T-cell (primary cell): ENCODE measurements at regions not wholly inside any gene's neighbourhood (a gene's known extent, or its start where the extent isn't known, plus 50 kb on each side); places are given as distances from the start of the nearest gene placed in this dataset.

Experiments
- ATAC-seq, 4 experiments: fragments of 200-7000 bp in 3 of 4; fragments of 150-1000 bp in 1 of 4; cut with Tn5 transposase; replicated peaks in 1 of 4; 1 replicate in 3 of 4; 2 replicates in 1 of 4; pipeline ENCODE4 v1.10.0; 2021; ENCODE audit warnings: moderate library complexity in 3 of 4, mild to moderate bottlenecking in 2 of 4, moderate number of reproducible peaks in 1 of 4
- CTCF ChIA-PET, 2 donors: fragments of 300-600 bp; sonication (Branson Sonifier 250); formaldehyde crosslinking; loops; one replicate each; lab custom pipeline; 2022; ENCODE audit warnings: antibody characterized with exemption in 2 of 2; lab: Charles Lee
- POLR2A ChIA-PET, 2 donors: fragments of 300-600 bp; sonication (Branson Sonifier 250); formaldehyde crosslinking; loops; one replicate each; lab custom pipeline; 2022; ENCODE audit warnings: antibody characterized with exemption in 2 of 2; lab: Charles Lee
- DNase-seq, 35 experiments: peaks; one replicate each; pipeline versions ENCODE4 v3.0.0 to v3.0.0-alpha.2; 2013 to 2023
- H3K27ac ChIP-seq: one replicate; pipeline ENCODE4 v1.5.1; 2013; ENCODE audit warnings: low read length
- H3K27me3 ChIP-seq, 2 experiments: replicated peaks in 1 of 2; 1 replicate in 1 of 2; 2 replicates in 1 of 2; pipeline versions ENCODE4 v1.6.1 to v1.7.0; 2013; ENCODE audit warnings: low read length in 1 of 2, mixed read lengths in 1 of 2; ENCODE audit not compliant: control insufficient read depth in 2 of 2, insufficient read depth in 2 of 2; ENCODE audit errors: extremely low read depth in 1 of 2
- H3K36me3 ChIP-seq, 2 donors: 1 replicate in 1 of 2; 2 replicates in 1 of 2; pipeline versions ENCODE4 v1.6.1 to v1.7.0; 2013; ENCODE audit warnings: low read length in 1 of 2; ENCODE audit not compliant: control insufficient read depth in 2 of 2, insufficient read depth in 1 of 2; ENCODE audit errors: extremely low read depth in 1 of 2
- H3K4me1 ChIP-seq, 2 experiments: 1 replicate in 1 of 2; 2 replicates in 1 of 2; pipeline versions ENCODE4 v1.6.1 to v1.7.0; 2013; ENCODE audit warnings: low read length in 2 of 2, mixed read lengths in 1 of 2; ENCODE audit not compliant: insufficient read depth in 2 of 2, control insufficient read depth in 1 of 2; ENCODE audit errors: extremely low read depth in 1 of 2
- H3K4me3 ChIP-seq, 2 donors: 1 replicate in 1 of 2; 2 replicates in 1 of 2; pipeline versions ENCODE4 v1.5.1 to v1.7.0; 2013; ENCODE audit warnings: mild to moderate bottlenecking in 2 of 2, low read length in 1 of 2, moderate library complexity in 1 of 2; ENCODE audit not compliant: control insufficient read depth in 1 of 2; ENCODE audit errors: extremely low read depth in 1 of 2
- H3K9me3 ChIP-seq: 2 replicates; pipeline ENCODE4 v1.7.0; 2013
- H3K27ac Mint-ChIP-seq, 2 donors: one replicate each; pipeline ENCODE4 v1.8.0; 2020 to 2021; ENCODE audit warnings: mild to moderate bottlenecking in 2 of 2, mixed read lengths in 2 of 2
- H3K27me3 Mint-ChIP-seq, 2 donors: one replicate each; pipeline ENCODE4 v1.8.0; 2021 to 2022; ENCODE audit warnings: mixed read lengths in 2 of 2
- H3K36me3 Mint-ChIP-seq: one replicate; pipeline ENCODE4 v1.8.0; 2021; ENCODE audit warnings: mixed read lengths
- H3K4me1 Mint-ChIP-seq, 3 donors: one replicate each; pipeline ENCODE4 v1.8.0; 2020 to 2022; ENCODE audit warnings: mixed read lengths in 3 of 3, mild to moderate bottlenecking in 1 of 3
- H3K4me3 Mint-ChIP-seq, 3 donors: one replicate each; pipeline ENCODE4 v1.8.0; 2020 to 2022; ENCODE audit warnings: mild to moderate bottlenecking in 3 of 3, mixed read lengths in 3 of 3, moderate library complexity in 3 of 3
- H3K9me3 Mint-ChIP-seq, 3 donors: one replicate each; pipeline ENCODE4 v1.8.0; 2020 to 2022; ENCODE audit warnings: mixed read lengths in 3 of 3
- WGBS: methylation state at CpG from one replicate; pipeline ENCODE4 v1.1.5; 2013; ENCODE audit warnings: missing lambda C conversion rate; ENCODE audit not compliant: insufficient coverage; 5-methylcytosine and 5-hydroxymethylcytosine counted together

GRCh38 chrX:150150076-150150779 lies 211.9 kb upstream of the EOLA2 start:
- no peaks in the 10 kb centered on the region for H3K9me3 ChIP-seq
- DNase-seq (no peak), ATAC-seq (no peak)
- H3K27ac ChIP-seq = no peak overlapping the region
- no peak overlapping the region for H3K4me3 ChIP-seq
- Mint-ChIP-seq H3K4me1 (no peaks in the 10 kb centered on the region), H3K36me3 (no peaks in the 10 kb centered on the region), H3K9me3 (no peaks in the 10 kb centered on the region), H3K27ac (no peak overlapping the region), H3K4me3 (no peak overlapping the region), H3K27me3 (peaks cover 1 to 13% of the 10 kb centered on the region in 2 donors)
- no peaks in the 10 kb centered on the region for H3K27me3 ChIP-seq
- POLR2A ChIA-PET = no interaction called here
- H3K4me1 ChIP-seq = no peaks in the 10 kb centered on the region
- WGBS = no CpG with 5 or more reads among the region's 4 CpGs
- no peaks in the 10 kb centered on the region for H3K36me3 ChIP-seq
- CTCF ChIA-PET = no interaction called here

- Mint-ChIP-seq H3K27me3 (peaks cover 1 to 13% of the 10 kb centered on the region in 2 donors), H3K36me3 (no peaks in the 10 kb centered on the region), H3K9me3 (no peaks in the 10 kb centered on the region), H3K4me3 (no peak overlapping the region), H3K4me1 (no peaks in the 10 kb centered on the region), H3K27ac (no peak overlapping the region)
- ChIA-PET POLR2A (no interaction called here), CTCF (no interaction called here)
- Histone ChIP-seq H3K4me3 (no peak overlapping the region), H3K27me3 (no peaks in the 10 kb centered on the region), H3K9me3 (no peaks in the 10 kb centered on the region), H3K36me3 (no peaks in the 10 kb centered on the region), H3K4me1 (no peaks in the 10 kb centered on the region), H3K27ac (no peak overlapping the region)
- WGBS = 86% methylated on average over 2 of the region's 2 CpGs
- ATAC-seq = no peak
- DNase-seq = no peak
These were observed 212.4 kb upstream of the MAMLD1 start for GRCh38 chrX:150150780-150151125.

GRCh38 chrX:150152036-150152435 lies 211.1 kb upstream of the MAMLD1 start:
- H3K9me3 ChIP-seq = no peaks in the 10 kb centered on the region
- H3K4me3 Mint-ChIP-seq = peak overlapping the region in 1 of 3 donors; percentile 9
- no peaks in the 10 kb centered on the region for H3K36me3 ChIP-seq
- H3K4me3 ChIP-seq = no peak overlapping the region
- no peaks in the 10 kb centered on the region for H3K4me1 Mint-ChIP-seq
- POLR2A ChIA-PET = no interaction called here
- H3K27ac ChIP-seq = no peak overlapping the region
- WGBS = no CpG with 5 or more reads among the region's 4 CpGs
- no peaks in the 10 kb centered on the region for H3K27me3 ChIP-seq
- CTCF ChIA-PET = no interaction called here
- no peaks in the 10 kb centered on the region for H3K36me3 Mint-ChIP-seq
- no peak overlapping the region for H3K27ac Mint-ChIP-seq
- ATAC-seq (no peak), DNase-seq (no peak)
- H3K9me3 Mint-ChIP-seq = no peaks in the 10 kb centered on the region
- H3K4me1 ChIP-seq = no peaks in the 10 kb centered on the region
- peaks cover 1 to 13% of the 10 kb centered on the region in 2 donors for H3K27me3 Mint-ChIP-seq

GRCh38 chrX:150152546-150152945 lies 210.6 kb upstream of the MAMLD1 start:
- Histone ChIP-seq H3K27me3 (no peaks in the 10 kb centered on the region), H3K4me1 (no peaks in the 10 kb centered on the region), H3K4me3 (no peak overlapping the region), H3K36me3 (no peaks in the 10 kb centered on the region), H3K9me3 (no peaks in the 10 kb centered on the region), H3K27ac (no peak overlapping the region)
- WGBS = no CpG with 5 or more reads among the region's 2 CpGs
- ATAC-seq = no peak
- Mint-ChIP-seq H3K27ac (no peak overlapping the region), H3K36me3 (no peaks in the 10 kb centered on the region), H3K27me3 (peaks cover 1 to 13% of the 10 kb centered on the region in 2 donors), H3K4me3 (no peak overlapping the region), H3K9me3 (no peaks in the 10 kb centered on the region), H3K4me1 (no peaks in the 10 kb centered on the region)
- ChIA-PET POLR2A (no interaction called here), CTCF (no interaction called here)
- DNase-seq = no peak

GRCh38 chrX:150155436-150156035 lies 207.6 kb upstream of the MAMLD1 start:
- no peaks in the 10 kb centered on the region for H3K4me1 Mint-ChIP-seq
- no peaks in the 10 kb centered on the region for H3K36me3 ChIP-seq
- no peak overlapping the region for H3K27ac ChIP-seq
- no peak for DNase-seq
- ATAC-seq = no peak
- ChIA-PET POLR2A (no interaction called here), CTCF (no interaction called here)
- H3K4me3 Mint-ChIP-seq = no peak overlapping the region
- no peak overlapping the region for H3K27ac Mint-ChIP-seq
- H3K36me3 Mint-ChIP-seq = no peaks in the 10 kb centered on the region
- H3K4me3 ChIP-seq = no peak overlapping the region
- H3K4me1 ChIP-seq = no peaks in the 10 kb centered on the region
- H3K9me3 Mint-ChIP-seq = no peaks in the 10 kb centered on the region
- peaks cover 0 to 1% of the 10 kb centered on the region in 2 donors for H3K27me3 Mint-ChIP-seq
- no peaks in the 10 kb centered on the region for H3K9me3 ChIP-seq
- no peaks in the 10 kb centered on the region for H3K27me3 ChIP-seq
- WGBS = no CpG with 5 or more reads among the region's 5 CpGs

- Histone ChIP-seq H3K4me1 (no peaks in the 10 kb centered on the region), H3K36me3 (no peaks in the 10 kb centered on the region)
- H3K9me3 Mint-ChIP-seq = no peaks in the 10 kb centered on the region
These were observed 206.5 kb upstream of the MAMLD1 start for GRCh38 chrX:150156615-150157014.

More at GRCh38 chrX:150156615-150157014, 206.5 kb upstream of the MAMLD1 start:
- Mint-ChIP-seq H3K4me1 (no peaks in the 10 kb centered on the region), H3K27ac (no peak overlapping the region), H3K4me3 (no peak overlapping the region), H3K36me3 (no peaks in the 10 kb centered on the region), H3K27me3 (peaks cover 0 to 1% of the 10 kb centered on the region in 2 donors)
- whole genome bisulfite sequencing = no CpG with 5 or more reads among the region's 4 CpGs
- DNase-seq = no peak
- Histone ChIP-seq H3K27ac (no peak overlapping the region), H3K4me3 (no peak overlapping the region), H3K9me3 (no peaks in the 10 kb centered on the region), H3K27me3 (no peaks in the 10 kb centered on the region)
- CTCF ChIA-PET = no interaction called here
- ATAC-seq = no peak
- POLR2A ChIA-PET = no interaction called here
